Kidney capillary endothelial cell (primary cell): ENCODE measurements at regions not wholly inside any gene's neighbourhood (a gene's known extent, or its start where the extent isn't known, plus 50 kb on each side); places are given as distances from the start of the nearest gene placed in this dataset.

Experiments
- DNase-seq: peaks from one replicate; pipeline ENCODE4 v3.0.0-alpha.2; 2018; ENCODE audit warnings: low spot score

GRCh38 chr10:118246332-118247295 lies 95.5 kb downstream of the FAM204A start:
- no peak for DNase-seq

- DNase-seq = no peak
These were observed 98.2 kb downstream of the FAM204A start for GRCh38 chr10:118243907-118244306.

GRCh38 chr10:118241229-118242137 lies 100.6 kb downstream of the FAM204A start:
- peak; percentile 61 for DNase-seq

GRCh38 chr10:118239236-118239630 lies 102.9 kb downstream of the FAM204A start:
- no peak for DNase-seq

GRCh38 chr10:118238573-118239235 lies 103.4 kb downstream of the FAM204A start:
- no peak for DNase-seq

GRCh38 chr10:118237930-118238329 lies 104.2 kb downstream of the FAM204A start:
- no peak for DNase-seq

DNA sequence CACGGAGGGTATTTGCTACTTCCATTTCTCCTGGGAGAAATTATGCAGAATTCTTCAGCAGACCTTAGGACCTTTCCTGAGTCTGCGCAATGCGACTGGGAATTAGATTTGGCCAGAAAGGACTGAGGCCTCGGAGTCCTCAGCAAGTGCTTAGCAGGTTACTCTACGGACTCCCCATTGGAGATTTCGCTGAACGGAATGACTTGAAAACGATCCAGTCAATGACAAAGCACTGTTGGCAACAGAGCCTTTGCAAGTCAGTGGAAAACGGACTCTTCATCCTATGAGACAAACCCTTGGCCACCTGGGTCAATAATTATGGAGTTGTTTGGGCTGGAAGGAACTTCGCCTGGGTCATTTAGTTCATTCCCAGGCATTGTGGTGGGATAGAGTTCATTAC lies 107.4 kb downstream of the FAM204A start:
- no peak for DNase-seq

DNA sequence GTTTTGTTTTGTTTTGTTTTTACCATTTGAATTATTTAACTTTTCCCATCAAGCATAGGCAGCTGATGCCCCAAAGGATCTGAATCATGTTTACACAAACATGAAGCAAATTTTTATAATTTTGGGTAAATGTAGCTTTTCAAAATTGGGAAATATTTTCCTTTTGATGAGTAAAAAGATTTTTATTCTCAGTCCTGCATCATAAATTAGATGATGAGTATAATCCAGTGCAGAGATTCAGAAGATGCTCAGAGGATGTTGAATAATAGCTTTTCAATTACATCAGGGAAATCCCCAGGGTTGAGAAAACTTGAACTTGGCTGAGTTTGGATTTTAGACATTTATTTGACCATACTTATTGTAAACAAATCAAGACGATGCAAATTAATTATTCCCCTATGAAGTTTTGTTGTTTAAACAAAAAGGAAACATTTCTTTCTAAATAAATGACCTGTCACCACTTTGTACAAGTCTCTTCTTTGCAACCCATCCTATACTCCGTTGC lies 121.7 kb downstream of the FAM204A start:
- DNase-seq = no peak

DNA sequence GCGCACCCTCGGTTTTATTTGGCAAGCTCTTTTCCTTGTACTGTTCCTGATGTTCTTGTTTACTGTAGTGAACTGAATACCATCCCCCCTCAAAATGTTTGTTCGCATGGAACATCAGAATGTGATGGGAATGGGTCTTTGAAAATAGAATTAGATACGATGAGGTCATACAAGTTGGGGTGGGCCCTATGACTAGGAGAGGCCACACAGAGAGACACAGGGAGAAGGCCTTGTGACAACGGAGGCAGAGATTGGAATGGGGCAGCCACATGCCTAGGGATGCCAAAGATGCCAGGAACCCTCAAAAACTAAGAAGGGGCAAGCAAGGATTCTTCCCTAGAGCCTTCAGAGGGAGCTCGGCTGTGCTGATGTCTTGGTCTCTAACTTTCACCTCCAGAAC lies 123.6 kb downstream of the FAM204A start:
- DNase-seq = no peak

DNA sequence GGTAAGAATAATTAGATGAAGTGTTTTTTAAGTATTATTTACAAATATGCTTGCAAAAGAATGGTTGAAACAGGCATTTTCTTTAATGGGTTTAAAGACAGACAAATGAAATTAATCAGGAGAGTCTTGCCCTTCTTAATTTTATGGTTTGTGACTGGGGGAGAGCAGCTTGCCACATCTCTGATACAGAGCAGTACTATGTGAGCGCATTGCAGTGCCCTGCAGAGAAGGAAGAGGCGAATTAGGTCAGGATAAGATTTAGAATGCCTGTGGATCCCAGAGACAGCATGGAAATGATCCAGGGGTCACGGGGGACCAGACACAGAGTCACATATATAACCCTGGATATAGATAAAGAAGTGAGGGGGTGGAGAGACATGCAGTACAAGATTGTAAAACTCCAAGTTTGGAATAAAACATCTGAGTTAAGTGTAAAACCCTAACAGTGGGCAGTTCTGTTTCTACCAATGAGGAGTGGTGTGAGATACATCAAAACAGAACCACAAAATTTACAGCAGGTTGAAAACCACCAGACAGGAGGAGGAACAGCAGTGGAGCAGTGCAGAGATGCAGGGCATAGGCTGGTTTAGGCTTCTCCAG lies 125.5 kb downstream of the FAM204A start:
- DNase-seq = no peak

- no peak for DNase-seq
These were observed 126.1 kb downstream of the FAM204A start for GRCh38 chr10:118216020-118216419.

GRCh38 chr10:118214776-118215175 lies 127.3 kb downstream of the FAM204A start:
- no peak for DNase-seq

DNA sequence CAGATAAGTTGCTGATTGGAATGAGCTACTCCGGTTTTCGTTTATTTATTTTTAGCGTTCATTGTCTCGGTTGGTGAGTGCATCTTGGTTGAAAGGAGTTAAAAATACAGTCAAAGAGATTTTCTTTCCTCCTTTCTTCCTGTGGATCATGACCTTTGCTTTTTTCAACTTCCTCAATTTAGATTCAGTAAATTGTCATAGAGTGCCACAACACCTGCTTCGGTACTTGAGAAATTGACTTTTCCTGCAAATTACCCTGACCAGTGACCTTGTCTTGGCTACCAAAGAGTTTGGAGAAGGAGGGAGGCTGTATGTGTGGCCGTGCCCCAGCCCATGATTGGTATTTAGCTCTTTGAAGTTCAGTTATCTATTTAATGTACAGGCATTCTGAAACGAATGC lies 128.7 kb downstream of the FAM204A start:
- no peak for DNase-seq

DNA sequence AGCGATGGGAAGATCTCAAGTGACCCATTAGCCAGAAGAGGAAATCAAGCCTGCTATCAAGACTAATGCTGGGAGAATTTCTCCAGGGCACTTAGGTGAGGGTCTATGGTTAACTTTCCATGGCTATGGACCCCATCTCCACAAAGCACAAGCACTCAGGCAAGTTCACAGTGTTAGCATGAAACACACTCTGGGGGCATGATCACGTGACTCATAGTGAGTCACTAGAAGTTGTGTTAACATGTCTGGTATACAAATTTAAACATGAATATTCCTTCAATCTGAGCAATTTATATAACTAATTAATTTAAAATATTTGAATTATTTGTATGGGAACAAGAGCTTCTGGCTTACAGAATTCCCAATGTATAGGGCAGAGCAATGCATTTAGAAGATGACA lies 131.8 kb downstream of the FAM204A start:
- no peak for DNase-seq

DNA sequence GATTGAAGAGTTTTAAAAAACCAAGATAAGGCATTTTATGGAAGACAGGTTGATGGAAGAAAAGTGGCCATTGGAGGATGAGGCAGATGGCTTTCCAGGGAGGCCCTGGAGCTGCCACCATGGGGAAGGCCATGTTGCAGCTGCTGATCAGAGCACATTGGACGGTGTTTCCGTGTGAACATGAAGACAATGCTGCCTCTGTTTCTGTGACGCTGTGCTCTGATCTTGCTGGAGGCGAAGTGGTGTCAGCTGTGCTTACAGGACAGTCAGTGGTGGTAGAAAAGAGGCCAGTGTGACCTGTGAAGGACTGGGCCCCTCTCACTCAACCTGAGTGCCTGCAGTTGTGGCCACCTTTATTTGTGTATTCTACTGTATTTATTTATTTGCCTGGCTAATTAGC lies 132.9 kb downstream of the FAM204A start:
- DNase-seq = no peak

DNA sequence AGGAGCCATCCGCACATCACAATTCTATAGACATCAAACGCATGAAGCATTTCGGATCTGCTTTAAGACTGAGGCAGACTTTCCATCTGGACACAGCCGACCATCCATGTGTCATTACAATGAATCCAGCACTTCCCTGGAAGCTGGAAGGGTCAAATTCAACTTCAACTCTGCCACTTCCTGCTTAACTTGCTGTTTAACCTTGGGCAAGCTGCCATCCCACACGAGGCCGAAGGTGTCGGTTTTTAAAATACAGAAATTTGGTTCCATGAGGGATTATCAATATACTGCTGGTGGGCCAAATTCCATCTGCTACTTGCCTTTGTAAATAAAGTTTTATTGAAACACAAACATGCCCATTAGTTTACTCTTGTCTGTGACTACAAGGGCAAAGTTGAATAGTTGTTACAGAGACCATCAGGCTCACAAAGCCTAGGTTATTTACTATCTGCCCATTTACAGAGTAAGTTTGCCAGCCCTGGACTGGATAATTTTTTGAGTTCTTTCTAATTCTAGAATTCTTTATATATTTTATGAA lies 134.6 kb downstream of the FAM204A start:
- DNase-seq = no peak

- no peak for DNase-seq
These were observed 137.7 kb downstream of the FAM204A start for GRCh38 chr10:118204292-118204943.

DNA sequence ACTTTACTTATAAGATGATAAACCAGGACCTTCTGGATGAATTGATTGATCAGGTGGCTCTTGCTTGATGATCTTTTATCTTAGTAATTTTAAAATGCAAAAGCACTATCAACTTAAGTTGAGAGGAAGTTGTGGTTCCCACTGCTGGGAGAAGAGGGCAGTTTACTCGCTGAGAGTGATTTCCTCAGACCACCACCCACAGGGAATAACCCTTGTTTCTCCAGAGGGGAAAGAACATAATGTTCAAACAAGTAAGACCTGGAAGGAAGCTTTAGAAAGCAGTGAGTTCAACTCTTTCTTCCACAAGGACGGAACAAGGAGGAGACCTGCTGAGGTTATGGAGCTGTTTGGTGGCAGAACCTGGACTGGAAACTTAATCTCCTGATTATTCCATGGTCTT lies 138.7 kb downstream of the FAM204A start:
- DNase-seq = no peak

- no peak for DNase-seq
These were observed 146.4 kb downstream of the FAM204A start for GRCh38 chr10:118195729-118196128.

- DNase-seq = no peak
These were observed 146.9 kb upstream of the RAB11FIP2 start for GRCh38 chr10:118193642-118194041.

GRCh38 chr10:118181021-118181420 lies 134.3 kb upstream of the RAB11FIP2 start:
- no peak for DNase-seq
